ENCODE measurements at regions not wholly inside any gene's neighbourhood (a gene's known extent, or its start where the extent isn't known, plus 50 kb on each side); places are given as distances from the start of the nearest gene placed in this dataset.

GRCh38 chr3:59854-60253, 136.7 kb upstream of the CHL1 start:
- Mint-ChIP-seq H3K27me3 (peaks cover 17% of the 10 kb centered on the region), H3K27ac (no peak overlapping the region), H3K36me3 (ENCODE audit: low read depth) (no peaks in the 10 kb centered on the region), H3K4me1 (ENCODE audit: low read depth) (no peaks in the 10 kb centered on the region), H3K4me3 (no peak overlapping the region), H3K9me3 (peaks cover 6% of the 10 kb centered on the region)

- Mint-ChIP-seq H3K27ac (no peak overlapping the region), H3K27me3 (peaks cover 20% of the 10 kb centered on the region), H3K9me3 (peaks cover 6% of the 10 kb centered on the region), H3K36me3 (ENCODE audit: low read depth) (no peaks in the 10 kb centered on the region), H3K4me3 (no peak overlapping the region), H3K4me1 (ENCODE audit: low read depth) (no peaks in the 10 kb centered on the region)
Measured at GRCh38 chr3:63095-63765, 133.3 kb upstream of the CHL1 start.

DNA sequence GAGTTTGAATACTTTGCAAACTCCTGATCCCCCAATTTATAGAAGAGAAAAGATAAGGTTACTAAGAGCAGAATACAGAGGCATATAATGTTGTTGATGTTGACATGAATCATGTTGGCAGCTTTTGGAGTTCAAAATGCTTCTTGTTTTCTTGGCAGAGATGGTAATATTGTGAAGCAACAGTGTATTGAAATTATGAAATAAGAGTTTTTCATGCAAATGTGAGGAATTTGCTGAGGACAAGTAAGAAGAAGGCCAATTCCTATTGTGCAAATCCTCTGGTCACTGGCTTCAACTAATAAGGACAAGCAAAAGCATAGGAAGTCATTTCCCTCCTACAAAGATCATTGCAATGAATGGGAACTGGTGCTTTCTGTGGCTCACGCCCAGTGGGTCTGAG, 126.9 kb upstream of the CHL1 start:
- Mint-ChIP-seq H3K27me3 (peaks cover 22% of the 10 kb centered on the region), H3K9me3 (no peaks in the 10 kb centered on the region), H3K36me3 (ENCODE audit: low read depth) (no peaks in the 10 kb centered on the region), H3K27ac (no peak overlapping the region), H3K4me1 (ENCODE audit: low read depth) (no peaks in the 10 kb centered on the region), H3K4me3 (no peak overlapping the region)

GRCh38 chr3:72776-73175, 123.8 kb upstream of the CHL1 start:
- Mint-ChIP-seq H3K9me3 (no peaks in the 10 kb centered on the region), H3K27me3 (peaks cover 26% of the 10 kb centered on the region), H3K4me1 (ENCODE audit: low read depth) (no peaks in the 10 kb centered on the region), H3K4me3 (no peak overlapping the region), H3K27ac (no peak overlapping the region), H3K36me3 (ENCODE audit: low read depth) (no peaks in the 10 kb centered on the region)

GRCh38 chr3:73271-73670, 123.3 kb upstream of the CHL1 start:
- Mint-ChIP-seq H3K4me3 (no peak overlapping the region), H3K9me3 (no peaks in the 10 kb centered on the region), H3K36me3 (ENCODE audit: low read depth) (no peaks in the 10 kb centered on the region), H3K4me1 (ENCODE audit: low read depth) (no peaks in the 10 kb centered on the region), H3K27me3 (peaks cover 26% of the 10 kb centered on the region), H3K27ac (no peak overlapping the region)

- Mint-ChIP-seq H3K36me3 (ENCODE audit: low read depth) (no peaks in the 10 kb centered on the region), H3K4me3 (no peak overlapping the region), H3K9me3 (no peaks in the 10 kb centered on the region), H3K27ac (no peak overlapping the region), H3K27me3 (peaks cover 26% of the 10 kb centered on the region), H3K4me1 (ENCODE audit: low read depth) (no peaks in the 10 kb centered on the region)
Measured at GRCh38 chr3:74676-75243, 121.8 kb upstream of the CHL1 start.

GRCh38 chr3:75260-75659, 121.3 kb upstream of the CHL1 start:
- Mint-ChIP-seq H3K27me3 (peaks cover 26% of the 10 kb centered on the region), H3K4me3 (no peak overlapping the region), H3K4me1 (ENCODE audit: low read depth) (no peaks in the 10 kb centered on the region), H3K9me3 (no peaks in the 10 kb centered on the region), H3K27ac (no peak overlapping the region), H3K36me3 (ENCODE audit: low read depth) (no peaks in the 10 kb centered on the region)

DNA sequence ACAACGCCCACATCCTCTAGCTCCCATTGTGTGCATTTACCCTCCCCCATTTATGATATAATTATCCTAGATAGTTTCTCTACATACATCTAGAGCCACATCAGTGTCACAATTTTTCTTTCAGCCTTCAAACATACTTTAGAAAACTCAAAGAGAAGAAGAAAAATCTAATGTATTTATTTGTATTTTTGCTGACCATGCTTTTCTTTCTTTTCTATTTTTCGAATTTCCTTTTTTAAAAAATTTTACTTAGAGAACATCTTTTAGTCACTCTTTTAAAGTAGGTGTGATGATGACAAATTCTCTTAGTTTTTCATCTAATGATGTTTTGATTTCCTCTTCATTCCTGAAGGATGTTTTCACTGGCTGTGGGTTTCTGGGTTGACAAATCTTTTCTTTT, 117.0 kb upstream of the CHL1 start:
- Mint-ChIP-seq H3K27ac (no peak overlapping the region), H3K4me3 (no peak overlapping the region), H3K36me3 (ENCODE audit: low read depth) (no peaks in the 10 kb centered on the region), H3K4me1 (ENCODE audit: low read depth) (no peaks in the 10 kb centered on the region), H3K9me3 (no peaks in the 10 kb centered on the region), H3K27me3 (peaks cover 14% of the 10 kb centered on the region)

GRCh38 chr3:82508-82907, 114.1 kb upstream of the CHL1 start:
- H3K27me3 Mint-ChIP-seq = peaks cover 4% of the 10 kb centered on the region
- no peaks in the 10 kb centered on the region for H3K9me3 Mint-ChIP-seq
- H3K4me1 Mint-ChIP-seq (ENCODE audit: low read depth) = no peaks in the 10 kb centered on the region
- no peak overlapping the region for H3K4me3 Mint-ChIP-seq
- H3K27ac Mint-ChIP-seq = no peak overlapping the region
- no peaks in the 10 kb centered on the region for H3K36me3 Mint-ChIP-seq (ENCODE audit: low read depth)

DNA sequence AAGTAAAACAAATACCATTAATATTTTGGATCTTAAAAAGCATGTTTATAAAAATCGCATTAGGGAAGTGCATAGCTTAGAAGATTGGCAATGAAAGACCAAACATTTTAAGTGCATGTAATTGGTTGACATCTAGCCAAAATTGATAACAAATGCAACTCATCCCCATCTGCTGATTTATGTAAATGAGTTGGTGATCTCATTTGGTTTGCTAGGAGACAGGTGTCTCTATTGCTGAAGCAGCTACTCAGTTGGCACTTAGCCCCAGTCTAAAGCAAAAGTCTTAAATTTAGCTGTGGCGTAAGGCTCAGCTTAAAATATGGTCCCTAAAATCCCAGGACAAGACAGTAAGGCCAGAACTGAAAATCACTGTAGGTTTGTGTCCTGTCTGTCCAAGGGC, 113.5 kb upstream of the CHL1 start:
- Mint-ChIP-seq H3K9me3 (no peaks in the 10 kb centered on the region), H3K4me3 (no peak overlapping the region), H3K27ac (no peak overlapping the region), H3K27me3 (peaks cover 4% of the 10 kb centered on the region), H3K36me3 (ENCODE audit: low read depth) (no peaks in the 10 kb centered on the region), H3K4me1 (ENCODE audit: low read depth) (no peaks in the 10 kb centered on the region)

DNA sequence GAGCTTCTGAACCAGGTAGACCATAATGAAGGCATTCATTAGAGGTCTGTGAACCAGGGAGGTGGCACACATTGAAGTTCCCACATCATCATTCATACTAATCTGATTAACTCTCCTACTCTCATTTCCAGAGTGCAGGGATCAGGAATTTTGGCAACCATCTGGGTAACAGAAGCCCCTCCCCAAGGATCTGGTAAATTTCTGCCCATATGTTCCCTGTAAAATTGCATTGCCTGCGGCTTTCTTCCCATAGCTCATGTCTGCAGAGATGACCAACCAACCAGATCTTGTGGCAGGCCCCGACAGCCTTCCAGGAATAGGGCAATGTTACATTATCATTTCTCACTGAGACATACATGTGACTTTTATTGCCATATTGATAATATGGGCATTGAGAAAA, 111.4 kb upstream of the CHL1 start:
- H3K4me1 Mint-ChIP-seq (ENCODE audit: low read depth) = no peaks in the 10 kb centered on the region
- H3K27ac Mint-ChIP-seq = no peak overlapping the region
- no peaks in the 10 kb centered on the region for H3K9me3 Mint-ChIP-seq
- H3K36me3 Mint-ChIP-seq (ENCODE audit: low read depth) = no peaks in the 10 kb centered on the region
- H3K27me3 Mint-ChIP-seq = peaks cover 4% of the 10 kb centered on the region
- no peak overlapping the region for H3K4me3 Mint-ChIP-seq

- Mint-ChIP-seq H3K4me1 (ENCODE audit: low read depth) (no peaks in the 10 kb centered on the region), H3K4me3 (no peak overlapping the region), H3K27me3 (peaks cover 4% of the 10 kb centered on the region), H3K36me3 (ENCODE audit: low read depth) (no peaks in the 10 kb centered on the region), H3K9me3 (no peaks in the 10 kb centered on the region), H3K27ac (no peak overlapping the region)
Measured at GRCh38 chr3:88267-88666, 108.3 kb upstream of the CHL1 start.

DNA sequence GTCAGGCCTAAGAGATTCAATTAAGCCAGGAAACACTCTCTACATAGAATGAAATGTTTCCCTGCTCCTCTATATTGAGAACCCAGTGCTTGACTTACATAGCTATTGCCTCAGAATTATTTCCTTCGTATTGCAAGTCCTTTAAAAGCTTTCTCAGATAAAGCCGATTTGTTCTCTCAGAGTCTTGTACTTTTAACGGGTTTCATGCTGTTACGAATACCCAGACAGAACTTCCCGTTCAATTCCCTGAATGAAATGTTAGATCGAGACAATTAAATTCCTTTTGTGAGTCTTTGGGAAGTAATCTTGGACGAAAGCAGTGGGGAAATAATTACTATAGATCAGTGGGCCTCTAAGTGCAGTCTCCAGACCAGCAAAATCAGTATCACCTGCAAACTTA, 102.8 kb upstream of the CHL1 start:
- Mint-ChIP-seq H3K27me3 (no peaks in the 10 kb centered on the region), H3K36me3 (ENCODE audit: low read depth) (no peaks in the 10 kb centered on the region), H3K4me3 (no peak overlapping the region), H3K9me3 (no peaks in the 10 kb centered on the region), H3K27ac (no peak overlapping the region), H3K4me1 (ENCODE audit: low read depth) (no peaks in the 10 kb centered on the region)

GRCh38 chr3:96259-96658, 100.3 kb upstream of the CHL1 start:
- Mint-ChIP-seq H3K4me1 (ENCODE audit: low read depth) (no peaks in the 10 kb centered on the region), H3K4me3 (no peak overlapping the region), H3K27ac (no peak overlapping the region), H3K36me3 (ENCODE audit: low read depth) (no peaks in the 10 kb centered on the region), H3K27me3 (no peaks in the 10 kb centered on the region), H3K9me3 (no peaks in the 10 kb centered on the region)

DNA sequence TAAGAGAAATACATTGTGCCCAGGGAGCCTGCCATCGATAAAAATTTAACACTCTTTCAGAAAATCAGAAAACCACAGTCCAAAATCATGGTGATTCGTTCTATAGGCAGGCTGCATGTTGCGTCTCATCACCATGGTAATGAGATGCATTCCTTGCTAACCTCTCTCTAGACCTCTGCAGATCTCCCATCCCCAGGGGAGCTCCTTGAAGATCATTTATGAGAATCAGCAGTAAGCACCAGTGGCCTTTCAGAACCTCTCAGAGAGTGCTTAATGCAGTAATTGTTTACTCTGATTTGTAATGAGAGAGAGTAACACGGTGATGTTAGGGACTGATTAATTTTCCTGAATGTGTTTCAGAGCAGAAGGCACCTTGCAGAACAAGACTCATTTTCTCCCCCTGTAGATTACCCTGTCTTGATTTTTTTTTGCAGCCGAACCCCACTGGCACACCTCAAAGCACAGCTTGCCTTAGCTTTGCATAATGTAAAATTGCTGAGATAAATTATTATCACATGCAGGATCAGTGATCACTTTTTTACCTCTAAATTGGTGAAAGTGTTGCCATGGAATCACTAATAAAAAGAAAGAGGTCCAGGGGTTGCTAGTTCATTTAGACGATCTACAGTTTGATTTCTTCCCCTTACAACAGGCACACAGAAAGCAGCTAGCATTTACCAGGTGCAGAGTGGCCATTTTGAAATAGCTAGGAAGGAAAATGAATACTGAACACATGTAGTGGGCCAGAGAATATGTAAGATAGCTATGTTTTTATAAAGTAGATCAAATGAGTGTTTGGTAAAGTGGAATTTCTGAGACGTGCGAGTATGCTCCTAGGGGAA, 98.9 kb upstream of the CHL1 start:
- Mint-ChIP-seq H3K4me3 (no peak overlapping the region), H3K27me3 (no peaks in the 10 kb centered on the region), H3K27ac (no peak overlapping the region)

More for the DNA sequence above, 98.9 kb upstream of the CHL1 start:
- Mint-ChIP-seq H3K9me3 (no peaks in the 10 kb centered on the region), H3K4me1 (ENCODE audit: low read depth) (no peaks in the 10 kb centered on the region), H3K36me3 (ENCODE audit: low read depth) (no peaks in the 10 kb centered on the region)

Measured in stimulated activated naive CD8-positive, alpha-beta T cell treated with anti-CD3 and anti-CD28 coated beads, Interleukin-15, Interleukin-2, amounts not matched to agents 100 ng/mL and 50 ng/mL, for 24 hours (primary cell).